H1 (cell line): ENCODE measurements at regions not wholly inside any gene's neighbourhood (a gene's known extent, or its start where the extent isn't known, plus 50 kb on each side); places are given as distances from the start of the nearest gene placed in this dataset.

Experiments used
- CTCF ChIA-PET: fragments of 300-600 bp; sonication (Branson Sonifier 250); formaldehyde crosslinking; loops from one replicate; lab custom pipeline; 2021; ENCODE audit not compliant: partially characterized antibody; lab: Charles Lee
- POLR2A ChIA-PET: fragments of 300-600 bp; sonication (Branson Sonifier 250); formaldehyde crosslinking; loops from one replicate; lab custom pipeline; 2021; ENCODE audit warnings: inconsistent platforms; ENCODE audit not compliant: partially characterized antibody; lab: Charles Lee
- DNase-seq, 2 experiments: peaks; one replicate each; pipeline versions ENCODE4 v3.0.0 to v3.0.0-alpha.2; 2010 to 2022; ENCODE audit warnings: low spot score in 2 of 2, low read depth in 1 of 2, mixed read lengths in 1 of 2
- FAIRE-seq: peaks from 2 replicates; lab custom pipeline; 2011; peaks lifted over from hg19 to GRCh38; lab: Jason Lieb, UNC
- H2AFZ ChIP-seq: 2 replicates; pipeline ENCODE4 v1.8.1; 2012; ENCODE audit warnings: low read length, inconsistent platforms
- H2AK5ac ChIP-seq: 2 replicates; pipeline ENCODE4 v1.6.1; 2013; ENCODE audit warnings: low read depth, low read length
- H2BK120ac ChIP-seq: replicated peaks from 2 replicates; pipeline ENCODE3; 2013; ENCODE audit warnings: low read depth, low read length, inconsistent platforms
- H2BK12ac ChIP-seq: 2 replicates; pipeline ENCODE4 v1.6.1; 2013; ENCODE audit warnings: low read depth, low read length
- H2BK15ac ChIP-seq: 2 replicates; pipeline ENCODE4 v1.6.1; 2013; ENCODE audit warnings: low read length
- H2BK20ac ChIP-seq: 2 replicates; pipeline ENCODE4 v1.6.1; 2013; ENCODE audit warnings: low read length
- H2BK5ac ChIP-seq: 2 replicates; pipeline ENCODE4 v1.6.1; 2013; ENCODE audit warnings: low read depth, low read length
- H3K14ac ChIP-seq: 2 replicates; pipeline ENCODE4 v1.6.1; 2013; ENCODE audit warnings: inconsistent platforms; ENCODE audit not compliant: insufficient read length
- H3K18ac ChIP-seq: 2 replicates; pipeline ENCODE4 v1.6.1; 2013; ENCODE audit warnings: low read length; ENCODE audit errors: extremely low read depth
- H3K23ac ChIP-seq: 2 replicates; pipeline ENCODE4 v1.6.1; 2013; ENCODE audit warnings: inconsistent platforms; ENCODE audit not compliant: insufficient read length
- H3K23me2 ChIP-seq: 2 replicates; pipeline ENCODE4 v1.6.1; 2013; ENCODE audit warnings: low read depth, low read length
- H3K27ac ChIP-seq: 2 replicates; pipeline ENCODE4 v1.6.1; 2011; ENCODE audit warnings: low read depth, low read length, inconsistent platforms
- H3K27me3 ChIP-seq, 4 experiments: replicated peaks in 1 of 4; 1 replicate in 1 of 4; 2 replicates in 3 of 4; pipeline versions ENCODE4 v1.6.1 to v1.8.1; 2011 to 2013; ENCODE audit warnings: low read length in 3 of 4, mild to moderate bottlenecking in 3 of 4, inconsistent platforms in 2 of 4, mixed read lengths in 2 of 4, moderate library complexity in 1 of 4; ENCODE audit not compliant: control insufficient read depth in 3 of 4, insufficient read depth in 3 of 4; ENCODE audit errors: extremely low read depth in 1 of 4
- H3K36me3 ChIP-seq, 4 experiments: 2 replicates each; pipeline versions ENCODE4 v1.6.1 to v1.8.1; 2011 to 2013; ENCODE audit warnings: mild to moderate bottlenecking in 4 of 4, low read length in 3 of 4, moderate library complexity in 2 of 4, control low read depth in 1 of 4, inconsistent platforms in 1 of 4; ENCODE audit not compliant: insufficient read depth in 4 of 4, control insufficient read depth in 2 of 4
- H3K4ac ChIP-seq: replicated peaks from 2 replicates; pipeline ENCODE3; 2013; ENCODE audit warnings: low read length, low read depth, mixed read lengths, inconsistent platforms; ENCODE audit not compliant: insufficient read length
- H3K4me1 ChIP-seq, 4 experiments: replicated peaks in 1 of 4; 1 replicate in 1 of 4; 2 replicates in 3 of 4; pipeline versions ENCODE4 v1.6.1 to v1.8.1; 2011 to 2013; ENCODE audit warnings: low read length in 3 of 4, inconsistent platforms in 2 of 4, mixed read lengths in 1 of 4; ENCODE audit not compliant: insufficient read depth in 4 of 4, control insufficient read depth in 3 of 4
- H3K4me2 ChIP-seq, 2 experiments: 2 replicates each; pipeline versions ENCODE4 v1.6.1 to v1.8.1; 2011 to 2013; ENCODE audit warnings: low read depth in 2 of 2, low read length in 2 of 2, control low read depth in 1 of 2, inconsistent platforms in 1 of 2, mild to moderate bottlenecking in 1 of 2; ENCODE audit not compliant: insufficient read depth in 1 of 2
- H3K4me3 ChIP-seq, 4 experiments: fragments of 200-600, 300-600 bp in 1 of 4; sonication (generic), shearing (Covaris generic), sonication (Bioruptor Twin) in 1 of 4; 2 replicates each; pipeline versions ENCODE4 v1.5.1 to v1.8.1; 2011 to 2016; ENCODE audit warnings: low read length in 4 of 4, low read depth in 3 of 4, control low read depth in 2 of 4, inconsistent platforms in 2 of 4, mild to moderate bottlenecking in 2 of 4, mixed read lengths in 1 of 4, moderate library complexity in 1 of 4; ENCODE audit not compliant: insufficient read depth in 2 of 4; ENCODE audit errors: extremely low read depth in 1 of 4
- H3K56ac ChIP-seq: replicated peaks from 2 replicates; pipeline ENCODE3; 2013; ENCODE audit warnings: low read depth, mild to moderate bottlenecking, mixed read lengths, low read length, inconsistent platforms; ENCODE audit not compliant: insufficient read length
- H3K79me1 ChIP-seq: 2 replicates; pipeline ENCODE4 v1.6.1; 2013; ENCODE audit warnings: low read depth, low read length, control low read depth
- H3K79me2 ChIP-seq, 2 experiments: 2 replicates each; pipeline versions ENCODE4 v1.6.1 to v1.8.1; 2012 to 2013; ENCODE audit warnings: low read length in 2 of 2, mild to moderate bottlenecking in 2 of 2, inconsistent platforms in 1 of 2; ENCODE audit not compliant: insufficient read depth in 2 of 2, control insufficient read depth in 1 of 2
- H3K9ac ChIP-seq, 4 experiments: replicated peaks in 1 of 4; 1 replicate in 1 of 4; 2 replicates in 3 of 4; pipeline versions ENCODE4 v1.6.1 to v1.8.1; 2011 to 2013; ENCODE audit warnings: low read depth in 3 of 4, low read length in 3 of 4, control low read depth in 2 of 4, mild to moderate bottlenecking in 2 of 4, moderate library complexity in 2 of 4, inconsistent platforms in 1 of 4; ENCODE audit errors: extremely low read depth in 1 of 4
- H3K9me3 ChIP-seq, 2 experiments: 2 replicates each; pipeline versions ENCODE4 v1.6.1 to v1.8.1; 2012 to 2013; ENCODE audit warnings: mild to moderate bottlenecking in 2 of 2, moderate library complexity in 2 of 2, control low read depth in 1 of 2, inconsistent platforms in 1 of 2, low read depth in 1 of 2, low read length in 1 of 2, mixed read lengths in 1 of 2; ENCODE audit not compliant: insufficient read depth in 2 of 2
- H4K20me1 ChIP-seq, 2 experiments: replicated peaks in 1 of 2; 2 replicates each; pipeline versions ENCODE3 to v1.8.1; 2011 to 2013; ENCODE audit warnings: inconsistent platforms in 2 of 2, low read length in 2 of 2, mild to moderate bottlenecking in 1 of 2; ENCODE audit not compliant: insufficient read depth in 2 of 2, control insufficient read depth in 1 of 2
- H4K5ac ChIP-seq: 2 replicates; pipeline ENCODE4 v1.6.1; 2013; ENCODE audit warnings: low read length, low read depth, mixed read lengths, inconsistent platforms; ENCODE audit not compliant: insufficient read length
- H4K8ac ChIP-seq: 2 replicates; pipeline ENCODE4 v1.8.0; 2013; ENCODE audit warnings: mild to moderate bottlenecking, moderate library complexity, low read length, inconsistent platforms; ENCODE audit not compliant: insufficient read depth; ENCODE audit errors: extremely low read depth
- H4K91ac ChIP-seq: replicated peaks from 2 replicates; pipeline ENCODE3; 2013; ENCODE audit warnings: low read length, mixed read lengths, inconsistent platforms; ENCODE audit not compliant: insufficient read length
- CBX8 ChIP-seq: fragments of 300-800, 300-1000 bp; sonication (generic); IDR thresholded peaks from 2 replicates; pipeline ENCODE4 v1.7.1; 2016; ENCODE audit warnings: low read depth, low read length, borderline replicate concordance
- GABPA ChIP-seq: IDR thresholded peaks from 2 replicates; pipeline ENCODE4 v1.6.1; 2011; ENCODE audit warnings: mild to moderate bottlenecking, low read length, moderate library complexity, borderline replicate concordance; ENCODE audit not compliant: insufficient read depth
- HDAC6 ChIP-seq: IDR thresholded peaks from one replicate; pipeline ENCODE4 v1.7.1; 2012; ENCODE audit warnings: low read depth, mild to moderate bottlenecking, inconsistent platforms, low read length, moderate library complexity
- POLR2A ChIP-seq, 2 experiments: IDR thresholded peaks; 1 replicate in 1 of 2; 2 replicates in 1 of 2; pipeline ENCODE4 v1.6.1; 2011; ENCODE audit warnings: low read depth in 2 of 2, low read length in 2 of 2, mild to moderate bottlenecking in 2 of 2; ENCODE audit errors: control extremely low read depth in 1 of 2
- POU5F1 ChIP-seq: IDR thresholded peaks from 2 replicates; pipeline ENCODE4 v1.6.1; 2011; ENCODE audit warnings: low read depth, mild to moderate bottlenecking, low read length, moderate library complexity
- SRF ChIP-seq: IDR thresholded peaks from 2 replicates; pipeline ENCODE4 v1.6.1; 2011; ENCODE audit warnings: mild to moderate bottlenecking, low read depth, low read length, moderate library complexity
- ZNF274 ChIP-seq: IDR thresholded peaks from 2 replicates; pipeline ENCODE4 v1.7.0; 2012; ENCODE audit warnings: low read length, borderline replicate concordance; ENCODE audit errors: extremely low read depth
- WGBS, 2 experiments: shearing (Covaris generic) in 1 of 2; methylation state at CpG; one replicate each; pipeline versions ENCODE4 v1.1.6 to v1.1.7; 2013 to 2015; ENCODE audit warnings: low lambda C conversion rate in 2 of 2, mixed read lengths in 2 of 2, inconsistent platforms in 1 of 2, low coverage in 1 of 2, missing lambda C conversion rate in 1 of 2; ENCODE audit not compliant: insufficient replicate concordance in 2 of 2, insufficient coverage in 1 of 2, insufficient read length in 1 of 2; ENCODE audit errors: extremely low coverage in 1 of 2, missing lambda C conversion rate in 1 of 2; 5-methylcytosine and 5-hydroxymethylcytosine counted together
- TF ChIP-seq, protein P1 (sequence below): IDR thresholded peaks from 2 replicates; pipeline ENCODE4 v1.6.1; 2012; ENCODE audit warnings: low read length, inconsistent platforms
- TF ChIP-seq, protein P2 (sequence below), 3 experiments: IDR thresholded peaks; 1 replicate in 2 of 3; 2 replicates in 1 of 3; pipeline versions ENCODE4 v1.5.1 to v1.6.1; 2011; ENCODE audit warnings: low read length in 3 of 3, mild to moderate bottlenecking in 3 of 3, inconsistent platforms in 2 of 3, low read depth in 1 of 3, moderate library complexity in 1 of 3; ENCODE audit not compliant: insufficient read depth in 1 of 3; ENCODE audit errors: control extremely low read depth in 1 of 3

DNA sequence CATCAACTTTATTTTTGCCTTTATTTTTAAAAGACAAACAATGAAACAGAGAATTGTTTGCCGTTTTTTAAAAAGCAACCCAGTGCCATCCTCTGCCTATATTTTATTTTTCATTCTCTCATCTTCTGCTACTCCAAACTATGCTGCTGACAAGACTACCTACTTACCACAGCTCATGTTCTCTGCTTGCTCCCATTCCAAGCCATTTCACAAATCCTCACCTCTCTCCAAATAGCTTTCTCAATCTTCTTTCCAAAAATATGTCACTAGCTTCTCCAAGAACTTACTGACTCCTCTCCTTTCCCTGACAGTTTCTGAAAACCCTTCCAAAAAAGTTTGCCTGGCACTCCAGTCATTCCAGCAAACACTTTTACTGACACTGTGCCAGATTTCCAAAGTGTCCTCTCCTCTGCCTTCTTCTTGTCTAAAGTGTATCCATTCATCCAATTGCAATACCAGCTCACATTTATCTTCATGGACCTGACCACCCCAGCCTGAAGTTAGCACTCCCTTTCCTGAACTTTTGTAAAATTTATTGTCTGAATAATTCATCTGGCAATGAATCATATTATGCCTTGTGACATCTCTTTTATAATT lies 766.5 kb upstream of the B3GALT2 start:
- Histone ChIP-seq H3K23ac (no peak overlapping the region), H2BK20ac (no peak overlapping the region), H2BK15ac (no peak overlapping the region), H3K4me2 (no peak overlapping the region), H4K8ac (no peak overlapping the region), H3K4ac (no peak overlapping the region), H2BK120ac (no peak overlapping the region), H2BK5ac (no peak overlapping the region), H2AK5ac (no peak overlapping the region), H3K56ac (no peak overlapping the region), H3K4me3 (no peak overlapping the region), H3K4me1 (no peaks in the 10 kb centered on the region), H4K5ac (no peak overlapping the region), H2AFZ (no peak overlapping the region), H3K9ac (no peak overlapping the region), H4K91ac (no peak overlapping the region), H3K9me3 (no peaks in the 10 kb centered on the region), H3K79me1 (no peaks in the 10 kb centered on the region), H3K23me2 (no peaks in the 10 kb centered on the region), H2BK12ac (no peak overlapping the region), H3K14ac (no peak overlapping the region), H3K18ac (no peak overlapping the region), H3K79me2 (no peaks in the 10 kb centered on the region), H3K36me3 (no peaks in the 10 kb centered on the region), H3K27me3 (no peaks in the 10 kb centered on the region), H3K27ac (no peak overlapping the region), H4K20me1 (no peaks in the 10 kb centered on the region)
- CTCF ChIA-PET = interaction anchor here (0.6 kb wide), 1 partner anchor 1892 kb away, joined by 3 read pairs; no protein-coding TSS in a partner anchor
- DNase-seq = no peak
- POLR2A ChIA-PET = no interaction called here
- FAIRE-seq = no peak
- 91% methylated on average over 1 of the region's 1 CpG; no CpG with 5 or more reads in 1 of the 2 experiments for WGBS, 2 experiments
- TF ChIP-seq POU5F1 = no peak
- TF ChIP-seq CBX8 = no peak
- TF ChIP-seq, protein P1, sequence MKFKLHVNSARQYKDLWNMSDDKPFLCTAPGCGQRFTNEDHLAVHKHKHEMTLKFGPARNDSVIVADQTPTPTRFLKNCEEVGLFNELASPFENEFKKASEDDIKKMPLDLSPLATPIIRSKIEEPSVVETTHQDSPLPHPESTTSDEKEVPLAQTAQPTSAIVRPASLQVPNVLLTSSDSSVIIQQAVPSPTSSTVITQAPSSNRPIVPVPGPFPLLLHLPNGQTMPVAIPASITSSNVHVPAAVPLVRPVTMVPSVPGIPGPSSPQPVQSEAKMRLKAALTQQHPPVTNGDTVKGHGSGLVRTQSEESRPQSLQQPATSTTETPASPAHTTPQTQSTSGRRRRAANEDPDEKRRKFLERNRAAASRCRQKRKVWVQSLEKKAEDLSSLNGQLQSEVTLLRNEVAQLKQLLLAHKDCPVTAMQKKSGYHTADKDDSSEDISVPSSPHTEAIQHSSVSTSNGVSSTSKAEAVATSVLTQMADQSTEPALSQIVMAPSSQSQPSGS = no peak
- no peak for TF ChIP-seq HDAC6
- TF ChIP-seq ZNF274 = no peak
- TF ChIP-seq, protein P2, sequence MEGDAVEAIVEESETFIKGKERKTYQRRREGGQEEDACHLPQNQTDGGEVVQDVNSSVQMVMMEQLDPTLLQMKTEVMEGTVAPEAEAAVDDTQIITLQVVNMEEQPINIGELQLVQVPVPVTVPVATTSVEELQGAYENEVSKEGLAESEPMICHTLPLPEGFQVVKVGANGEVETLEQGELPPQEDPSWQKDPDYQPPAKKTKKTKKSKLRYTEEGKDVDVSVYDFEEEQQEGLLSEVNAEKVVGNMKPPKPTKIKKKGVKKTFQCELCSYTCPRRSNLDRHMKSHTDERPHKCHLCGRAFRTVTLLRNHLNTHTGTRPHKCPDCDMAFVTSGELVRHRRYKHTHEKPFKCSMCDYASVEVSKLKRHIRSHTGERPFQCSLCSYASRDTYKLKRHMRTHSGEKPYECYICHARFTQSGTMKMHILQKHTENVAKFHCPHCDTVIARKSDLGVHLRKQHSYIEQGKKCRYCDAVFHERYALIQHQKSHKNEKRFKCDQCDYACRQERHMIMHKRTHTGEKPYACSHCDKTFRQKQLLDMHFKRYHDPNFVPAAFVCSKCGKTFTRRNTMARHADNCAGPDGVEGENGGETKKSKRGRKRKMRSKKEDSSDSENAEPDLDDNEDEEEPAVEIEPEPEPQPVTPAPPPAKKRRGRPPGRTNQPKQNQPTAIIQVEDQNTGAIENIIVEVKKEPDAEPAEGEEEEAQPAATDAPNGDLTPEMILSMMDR (IDR thresholded peaks at IDR 0.05; ENCODE audit: control extremely low read depth in 1 of 3, insufficient read depth in 1 of 3, low read depth in 1 of 3, low read length in 3 of 3) = no peak
- TF ChIP-seq SRF = no peak
- no peak for TF ChIP-seq GABPA
- no peak for TF ChIP-seq POLR2A (IDR thresholded peaks at IDR 0.05; ENCODE audit: control extremely low read depth in 1 of 2, low read depth in 2 of 2, low read length in 2 of 2)
